HG02763 (cell line): ENCODE measurements at regions not wholly inside any gene's neighbourhood (a gene's known extent, or its start where the extent isn't known, plus 50 kb on each side); places are given as distances from the start of the nearest gene placed in this dataset.

Experiments
- ATAC-seq: cut with Tn5 transposase; IDR thresholded peaks from one replicate; pipeline ENCODE4 v1.9.1; 2021; ENCODE audit warnings: mild to moderate bottlenecking, moderate library complexity; ENCODE audit not compliant: unreplicated experiment

DNA sequence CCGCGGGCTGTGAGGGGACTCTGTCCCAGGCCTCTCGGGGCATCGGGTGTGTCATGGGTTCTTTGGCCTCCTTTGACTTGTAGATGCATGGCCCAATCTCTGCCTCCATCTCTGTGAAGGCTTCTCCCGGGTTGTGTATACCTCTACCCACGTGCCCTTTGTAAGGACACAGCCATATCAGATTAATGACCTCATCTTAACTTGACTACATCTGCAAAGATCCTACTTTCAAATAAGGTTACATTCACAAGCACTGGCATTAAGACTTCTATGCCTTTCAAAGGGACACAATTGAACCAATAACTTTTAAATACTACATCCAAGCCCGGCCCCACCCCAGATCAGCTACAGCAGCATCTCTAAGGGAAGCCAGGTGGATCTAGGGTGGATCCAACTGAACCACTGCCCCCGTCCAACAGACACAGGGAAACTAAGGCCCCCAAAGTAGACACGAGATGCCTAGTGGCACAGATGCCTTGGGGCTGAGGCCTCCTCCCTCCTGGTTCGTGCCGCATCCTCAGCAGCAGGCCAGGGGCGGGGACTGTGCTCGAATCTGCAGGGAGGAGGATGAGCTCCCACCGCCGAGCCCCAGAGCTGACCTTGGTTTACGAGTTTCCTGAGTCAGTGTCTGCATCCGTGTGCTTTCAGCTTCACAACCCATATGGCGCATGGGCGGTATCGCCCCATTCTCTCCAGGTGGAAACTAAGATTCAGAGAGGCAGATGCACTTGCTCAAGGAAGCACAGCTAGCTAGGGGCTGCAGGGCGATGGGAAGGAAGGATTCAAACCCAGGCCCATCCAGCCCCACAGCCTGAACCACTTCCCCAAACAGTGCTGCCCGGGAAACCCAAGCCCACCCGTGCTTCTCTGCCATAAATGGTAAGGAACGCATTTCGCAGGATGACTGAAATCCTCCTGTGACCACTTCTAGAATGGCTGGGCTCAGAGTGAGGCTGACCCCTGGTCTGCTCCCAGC, 353.3 kb downstream of the C16orf95 start:
- no peak for ATAC-seq

DNA sequence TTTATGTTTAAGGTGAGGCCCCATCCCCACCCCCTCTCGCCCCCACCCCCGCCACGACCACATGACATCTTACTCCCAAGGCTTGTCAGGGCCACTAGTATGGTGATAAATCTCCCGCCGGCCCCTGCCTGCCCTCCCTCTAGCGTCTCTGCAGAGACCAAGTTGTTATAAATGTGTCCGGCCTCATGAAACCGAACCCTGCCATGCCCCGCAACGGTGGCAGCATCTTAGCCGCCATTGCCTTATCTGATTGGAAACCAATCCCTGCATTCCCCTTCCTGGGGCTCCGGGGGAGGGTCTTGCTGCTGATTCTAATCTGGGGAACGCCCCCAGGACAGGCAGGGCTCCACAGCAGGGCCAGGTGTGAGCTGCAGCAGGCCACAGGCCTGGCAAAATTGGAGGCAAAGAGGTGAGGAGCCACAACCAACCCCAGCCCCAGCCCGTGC, 352.4 kb downstream of the C16orf95 start:
- ATAC-seq = no peak

DNA sequence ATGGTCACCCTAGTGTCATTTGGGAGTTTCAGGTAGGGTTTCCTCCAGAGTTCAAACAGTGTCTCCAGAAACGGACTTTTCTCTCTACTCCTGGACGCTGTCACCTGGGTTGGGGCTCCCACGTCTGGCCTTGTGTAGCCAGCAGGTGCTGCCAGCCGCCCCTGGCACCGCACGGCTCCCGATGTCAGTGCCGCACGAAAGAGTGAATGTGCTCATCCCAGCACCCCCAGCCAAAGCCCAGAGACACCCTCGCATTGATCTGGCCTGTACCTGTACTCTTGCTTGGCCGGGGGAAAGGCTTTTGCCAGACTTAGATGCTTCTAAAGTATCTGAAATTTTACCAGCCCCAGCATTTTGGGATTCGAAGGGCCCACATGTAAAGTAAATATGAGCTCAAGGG, 351.9 kb downstream of the C16orf95 start:
- ATAC-seq = no peak

DNA sequence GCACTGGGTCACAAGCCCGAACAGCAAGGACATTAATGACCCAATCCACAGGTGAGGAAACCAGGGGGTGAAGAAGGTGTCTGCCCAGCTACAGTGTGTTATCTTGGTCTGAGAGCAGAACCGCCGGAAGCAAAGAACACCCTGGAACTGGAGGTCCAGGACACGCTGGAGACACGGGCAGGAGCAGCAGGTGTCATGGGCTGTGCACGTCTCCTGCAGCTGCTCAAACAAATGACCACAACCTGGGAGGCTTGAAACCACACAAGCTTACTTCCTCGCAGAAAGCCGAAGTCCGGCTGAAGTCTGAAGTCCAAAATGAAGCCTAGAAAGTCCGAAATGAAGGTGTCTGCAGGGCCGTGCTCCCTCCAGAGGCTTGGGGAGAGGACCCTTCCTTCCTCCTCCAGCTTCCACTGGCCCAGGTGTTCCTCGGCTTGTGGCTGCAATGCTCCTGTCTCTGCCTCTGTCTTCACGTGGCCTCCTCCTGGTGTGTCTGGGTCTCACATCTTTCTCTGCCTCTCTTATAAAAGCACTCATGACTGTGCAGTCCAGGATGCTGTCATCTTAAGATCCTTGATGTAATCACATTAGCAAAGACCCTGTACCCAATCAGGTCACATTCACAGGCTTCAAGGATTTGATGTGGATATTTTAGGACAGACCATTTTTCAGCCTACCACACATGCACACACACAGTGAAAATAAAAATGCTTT, 351.2 kb downstream of the C16orf95 start:
- ATAC-seq = no peak

DNA sequence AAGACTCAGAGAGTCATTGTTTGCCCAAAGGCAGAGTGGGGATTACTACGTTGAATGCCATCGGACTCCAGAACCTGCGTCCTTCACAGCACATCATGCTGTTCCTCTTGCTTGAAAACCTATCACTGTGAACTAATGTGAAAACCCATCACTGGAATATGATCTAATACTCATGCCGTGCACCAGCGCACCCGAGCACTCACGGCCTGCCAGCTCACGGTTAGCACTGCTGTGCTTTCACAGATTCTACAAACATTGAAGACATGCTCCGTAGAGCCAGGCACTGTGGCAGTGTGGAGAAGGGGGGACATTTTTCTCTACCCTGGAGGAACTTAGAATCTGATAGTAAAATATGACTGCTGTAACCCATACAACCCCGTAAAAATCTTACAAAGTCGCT, 350.4 kb downstream of the C16orf95 start:
- ATAC-seq = no peak

DNA sequence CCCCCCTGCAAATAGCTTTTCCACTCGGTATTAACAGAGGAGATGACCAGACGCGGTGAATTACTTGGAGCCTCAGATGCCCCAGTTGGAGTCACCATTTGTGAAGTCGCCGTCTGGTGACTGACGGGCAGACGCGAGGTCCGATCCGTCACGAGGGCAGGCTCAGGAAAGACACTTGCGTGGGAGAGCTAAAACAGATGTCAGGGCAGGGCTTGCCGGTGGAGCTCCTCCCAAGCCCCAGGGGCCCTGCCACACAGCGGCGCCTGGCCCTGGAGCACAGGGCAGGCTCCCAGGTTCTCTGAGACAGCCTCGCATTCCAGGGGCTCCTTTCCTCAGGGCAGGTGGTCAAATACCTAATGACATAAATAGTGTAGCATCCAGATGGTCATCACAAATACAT, 348.3 kb downstream of the C16orf95 start:
- ATAC-seq = no peak

DNA sequence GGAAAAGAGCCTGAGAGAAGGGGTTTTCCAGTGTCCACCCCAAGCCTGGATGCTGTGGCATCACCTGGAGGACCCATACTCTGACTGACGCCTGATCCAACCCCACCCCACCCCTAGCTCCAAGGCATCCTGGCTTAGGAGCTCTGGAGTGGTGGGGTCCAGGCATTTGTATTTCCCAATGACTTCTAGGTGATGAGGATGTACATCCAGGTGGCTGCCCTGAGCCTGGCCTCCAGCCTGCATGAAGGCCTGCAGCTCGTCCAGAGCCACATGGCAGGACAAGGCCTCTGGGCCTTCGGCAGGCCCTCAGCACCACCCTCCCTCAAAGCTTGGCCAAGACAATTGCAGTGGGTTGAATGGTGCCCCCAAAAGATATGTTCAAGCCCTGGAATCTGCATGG, 347.5 kb downstream of the C16orf95 start:
- no peak for ATAC-seq

DNA sequence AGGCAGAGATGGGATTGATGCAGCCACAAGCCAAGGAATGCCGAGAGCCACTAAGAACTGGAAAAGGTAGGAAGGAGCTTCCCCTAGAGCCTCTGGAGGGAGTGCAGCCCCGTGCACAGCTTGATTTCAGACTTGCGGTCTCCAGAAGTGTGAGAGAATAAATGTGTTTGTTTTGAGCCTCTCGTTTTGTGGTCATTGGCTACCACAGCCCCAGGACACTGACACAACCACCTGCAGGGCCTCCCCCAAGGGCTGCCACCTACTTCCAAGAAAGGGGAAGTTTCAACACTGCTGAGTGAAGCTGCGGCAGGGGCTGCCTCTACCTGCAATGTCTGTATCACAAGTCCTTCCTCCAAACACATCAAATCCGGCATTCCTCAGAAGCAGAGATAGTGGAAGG, 346.9 kb downstream of the C16orf95 start:
- ATAC-seq = no peak

DNA sequence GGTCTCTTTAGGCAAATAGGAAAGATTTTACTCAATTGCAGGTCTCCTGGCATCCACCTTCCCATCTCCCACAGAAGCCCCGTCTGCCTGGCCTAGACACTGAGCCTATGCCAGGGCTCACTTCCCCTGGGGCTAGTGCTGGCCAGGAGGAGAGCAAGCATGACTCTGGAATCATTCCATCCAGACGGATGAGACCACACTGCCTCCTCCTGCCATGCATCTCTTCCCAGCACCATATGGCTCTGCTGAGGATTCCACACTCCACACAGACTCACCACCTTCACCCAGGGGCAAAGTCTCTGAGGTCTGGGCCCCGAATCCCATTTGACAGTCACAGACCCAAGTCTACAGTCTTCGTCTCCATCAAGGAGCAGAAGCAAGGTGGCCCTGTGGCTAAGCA, 346.5 kb downstream of the C16orf95 start:
- ATAC-seq = no peak

DNA sequence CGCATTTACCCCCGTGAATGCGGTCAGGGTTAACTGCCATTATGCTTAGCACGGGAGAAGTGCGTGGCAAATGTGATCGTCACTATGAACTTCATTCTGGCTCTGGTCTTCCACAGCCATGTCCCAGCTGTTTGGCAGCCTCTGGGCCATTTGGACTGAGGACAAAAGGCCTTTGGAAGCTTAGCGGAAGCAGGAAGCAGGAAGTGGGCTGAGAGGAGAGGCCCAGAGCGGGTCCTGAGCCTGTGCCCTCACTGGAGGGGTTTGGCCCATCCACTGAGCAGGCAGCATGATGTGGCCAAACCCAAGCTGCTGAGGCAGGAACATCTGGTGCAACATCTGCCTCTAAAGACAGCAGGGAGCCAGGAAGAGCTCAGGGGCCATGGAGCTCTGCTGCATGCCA, 345.9 kb downstream of the C16orf95 start:
- no peak for ATAC-seq

DNA sequence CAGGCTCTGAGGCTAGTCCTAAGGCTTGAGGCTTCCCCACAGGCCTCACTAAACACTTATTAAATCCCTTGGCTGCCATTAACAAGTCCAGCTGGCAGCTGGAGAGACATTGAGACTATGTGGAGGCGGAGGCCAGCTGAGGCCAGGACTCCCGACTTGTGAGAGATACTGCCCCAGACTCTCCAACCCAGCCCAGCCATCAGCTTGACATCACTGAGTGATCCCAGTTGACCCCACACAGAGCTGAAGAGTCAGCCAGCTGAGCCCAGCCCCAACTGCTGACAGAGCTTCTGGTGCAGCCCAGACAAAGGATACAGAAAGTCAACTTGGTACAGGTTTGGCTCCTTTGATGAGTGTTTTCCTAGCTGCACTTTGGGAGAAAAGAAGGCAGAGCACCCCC, 343.1 kb downstream of the C16orf95 start:
- no peak for ATAC-seq

DNA sequence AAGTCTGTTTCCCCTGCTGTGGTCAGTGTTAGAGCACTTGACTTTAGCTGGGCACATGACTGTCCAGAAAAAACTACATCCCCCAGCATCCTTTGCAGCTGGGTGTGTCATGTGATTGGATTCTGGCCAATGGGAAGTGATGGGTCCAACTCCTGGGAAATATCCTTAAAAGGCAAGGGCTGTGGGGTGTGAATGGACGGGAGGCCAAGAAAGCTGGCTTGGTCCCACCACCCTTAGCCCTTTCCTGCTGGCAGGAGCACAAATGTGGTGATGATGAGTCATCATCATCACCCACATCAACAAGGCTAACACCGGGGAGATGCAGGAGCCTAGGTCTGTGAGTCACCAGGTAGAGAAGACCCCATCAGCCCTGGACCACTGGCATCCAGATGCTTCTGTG, 341.7 kb downstream of the C16orf95 start:
- no peak for ATAC-seq

DNA sequence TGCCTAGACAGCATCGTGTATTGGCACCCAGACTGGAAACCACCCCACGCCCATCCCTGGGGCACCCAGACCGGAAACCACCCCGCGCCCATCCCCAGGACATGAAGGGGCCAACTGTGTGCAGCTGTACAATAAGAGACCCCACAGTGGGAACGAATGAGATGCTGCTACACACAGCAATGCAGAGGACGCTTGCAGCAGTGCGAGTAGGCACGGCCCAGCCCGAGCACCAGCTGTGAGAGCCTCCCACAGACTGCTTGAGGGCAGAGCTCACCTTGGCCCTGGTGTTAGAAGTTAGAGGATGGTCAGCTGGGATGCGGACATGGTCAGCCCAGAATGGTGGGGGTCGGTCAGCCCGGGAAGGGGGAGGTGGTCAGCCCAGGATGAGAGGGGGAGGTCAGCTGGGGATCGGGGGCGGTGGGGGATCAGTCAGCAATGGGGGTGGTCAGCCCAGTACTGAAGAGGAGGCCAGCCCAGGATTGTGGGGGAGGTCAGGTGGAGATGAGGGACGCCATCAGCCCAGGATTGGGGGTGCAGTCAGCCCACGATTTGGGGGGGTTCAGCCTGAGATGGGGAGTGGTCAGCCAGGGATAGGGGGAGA, 340.0 kb downstream of the C16orf95 start:
- ATAC-seq = no peak

DNA sequence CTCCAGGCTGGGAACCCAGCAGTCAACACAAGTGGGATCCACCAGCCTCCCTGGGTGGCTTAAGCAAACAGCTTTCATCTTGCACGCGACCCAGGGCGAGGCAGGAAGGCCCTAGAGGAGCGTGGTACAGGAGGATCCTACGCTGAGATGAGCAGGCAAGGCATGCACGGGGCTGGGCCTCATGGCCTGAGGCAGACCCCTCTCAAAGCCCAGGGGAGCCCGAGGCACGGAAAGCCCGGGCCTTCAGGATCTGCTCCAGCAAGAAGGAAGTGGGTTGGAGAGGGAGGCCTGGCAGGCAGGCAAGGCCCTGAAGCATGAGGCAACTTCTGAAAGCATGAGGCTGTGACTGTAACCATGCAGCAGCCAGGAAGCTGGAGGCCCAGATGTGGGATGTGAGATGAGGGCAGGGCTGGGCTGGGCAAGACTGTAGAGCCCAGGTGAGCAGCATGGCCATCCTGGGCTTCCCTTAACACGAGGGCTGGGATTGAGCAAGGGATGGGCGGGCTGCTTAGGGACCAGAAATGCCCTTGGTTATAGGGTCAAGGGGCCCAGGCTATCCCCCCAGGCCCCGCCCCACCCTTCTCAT, 338.7 kb downstream of the C16orf95 start:
- ATAC-seq = no peak

DNA sequence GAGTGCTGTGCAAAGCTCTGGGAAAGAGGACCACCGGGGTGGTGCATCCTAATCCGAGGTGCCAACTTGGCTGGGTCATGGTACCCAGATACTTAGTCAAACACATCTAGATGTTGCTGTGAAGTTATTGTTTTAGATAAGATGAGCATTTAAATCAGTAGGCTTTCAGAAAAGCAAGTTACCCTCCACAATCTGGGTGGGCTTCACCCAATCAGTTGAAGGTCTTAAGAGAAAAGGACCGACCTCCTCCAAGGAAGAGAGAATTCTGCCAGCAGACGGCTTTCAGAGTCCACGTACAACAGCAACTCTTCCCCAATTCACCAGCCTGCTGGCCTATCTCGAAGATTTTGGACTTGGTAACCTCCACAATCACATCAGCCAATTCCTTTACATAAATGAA, 338.1 kb downstream of the C16orf95 start:
- no peak for ATAC-seq

DNA sequence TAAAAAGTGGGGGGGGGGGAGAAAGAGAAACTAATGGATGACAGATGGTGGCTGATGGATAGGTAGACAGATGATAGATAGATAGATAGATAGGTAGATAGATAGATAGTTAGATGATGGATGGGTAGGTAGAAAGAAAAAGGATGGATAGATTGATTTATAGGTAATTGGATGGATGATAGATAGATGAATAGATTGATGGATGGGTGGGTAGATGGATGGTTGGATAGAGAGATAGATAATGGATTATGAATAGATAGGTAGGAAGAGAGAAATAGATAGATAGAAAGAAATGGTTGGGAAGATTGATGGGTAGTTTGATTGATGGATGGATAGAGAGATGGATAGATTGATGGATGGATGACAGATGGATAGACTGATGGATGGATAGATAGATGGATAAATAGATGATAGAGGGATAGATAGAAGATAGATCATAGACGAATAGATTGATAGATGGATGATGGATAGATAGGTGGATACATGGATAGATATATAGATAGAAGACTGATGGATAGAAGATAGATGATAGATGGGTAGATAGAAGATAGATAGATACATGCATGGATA, 337.1 kb downstream of the C16orf95 start:
- ATAC-seq = no peak

DNA sequence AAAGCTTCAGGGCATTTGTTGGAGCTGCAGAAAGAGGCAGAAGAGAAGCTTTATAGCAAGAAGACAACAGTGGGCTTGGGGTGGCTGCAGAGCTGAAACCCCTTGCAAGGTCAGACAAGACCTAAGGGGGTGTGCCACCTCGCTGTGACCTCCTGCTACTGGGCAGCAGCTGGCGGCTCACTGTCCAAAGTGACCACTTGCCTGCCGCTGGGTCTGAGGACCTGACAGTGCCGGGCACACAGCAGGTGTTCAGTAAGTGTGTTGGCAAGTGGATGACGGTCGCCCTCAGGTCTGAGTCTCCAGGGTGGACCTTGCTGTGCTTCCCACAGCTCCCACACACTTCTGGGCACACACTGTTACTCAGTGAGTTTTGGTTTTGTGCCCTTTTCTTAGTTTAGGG, 336.5 kb downstream of the C16orf95 start:
- no peak for ATAC-seq

DNA sequence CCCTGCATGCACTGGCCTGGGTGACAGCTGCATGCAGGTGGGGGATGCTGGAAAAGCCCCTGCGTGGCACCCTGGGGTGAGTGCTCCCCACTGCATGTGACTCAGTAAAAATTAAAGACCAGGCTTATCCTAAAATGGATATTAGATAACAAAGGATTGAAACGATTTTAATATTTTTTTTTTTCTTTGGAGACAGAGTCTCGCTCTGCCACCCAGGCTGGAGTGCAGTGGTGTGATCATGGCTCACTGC, 334.9 kb downstream of the C16orf95 start:
- no peak for ATAC-seq

DNA sequence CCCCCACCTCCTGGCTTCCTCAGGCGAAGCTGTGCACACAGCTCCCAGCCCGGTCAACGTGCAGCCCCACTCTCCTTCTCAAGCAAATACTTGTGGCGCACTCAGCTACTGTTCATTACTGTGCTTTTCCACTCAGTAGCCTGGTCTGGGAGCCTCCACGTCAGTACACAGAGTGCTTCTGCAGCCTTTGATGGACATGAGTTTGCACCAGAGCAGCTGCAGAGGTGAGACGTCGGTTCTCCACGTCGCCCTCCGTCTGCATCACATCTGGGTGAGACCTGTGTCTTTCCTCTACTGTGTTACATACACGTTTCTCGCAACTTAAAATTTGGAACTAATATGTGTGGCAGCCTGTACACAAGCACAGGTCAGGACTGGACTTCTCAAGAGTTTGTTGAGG, 334.3 kb downstream of the C16orf95 start:
- no peak for ATAC-seq

DNA sequence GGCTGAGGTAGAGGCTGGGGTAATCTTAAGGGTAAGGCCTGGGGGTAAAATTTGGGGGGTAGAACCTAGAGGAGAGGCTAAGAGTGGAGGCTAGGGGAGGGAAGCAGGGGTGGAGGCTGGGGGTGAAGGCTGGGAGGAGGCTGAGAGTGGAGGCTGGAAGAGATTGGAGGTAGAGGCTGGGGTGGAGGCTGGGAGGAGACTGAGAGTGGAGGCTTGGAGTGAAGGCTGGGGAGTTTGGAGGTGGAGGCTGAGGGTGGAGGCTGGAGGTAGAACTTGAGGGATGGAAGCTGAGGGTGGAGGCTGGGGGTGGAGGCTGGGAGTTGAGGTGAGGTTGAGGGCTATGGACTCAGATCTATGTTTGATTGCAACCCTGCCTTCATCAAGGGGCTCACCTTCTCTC, 333.6 kb downstream of the C16orf95 start:
- no peak for ATAC-seq

DNA sequence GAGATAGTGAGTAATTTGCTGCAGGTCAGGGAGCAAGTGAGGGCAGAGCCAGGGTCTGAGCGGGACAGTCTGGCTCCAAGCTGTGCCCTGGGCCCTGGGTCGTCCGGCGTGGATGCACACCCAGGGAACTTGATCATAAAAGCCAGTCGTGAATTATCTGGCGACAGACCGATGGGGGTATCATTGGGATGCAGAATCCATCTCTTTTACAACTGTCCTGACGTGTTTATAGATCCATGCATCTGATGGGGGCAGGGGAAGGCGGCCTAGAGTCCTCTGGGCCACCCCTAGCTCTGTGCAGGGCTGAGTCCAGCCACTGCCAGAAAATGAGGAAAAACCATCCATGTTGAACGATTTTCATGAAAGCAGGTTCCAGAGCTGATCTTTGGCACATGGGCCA, 332.8 kb downstream of the C16orf95 start:
- no peak for ATAC-seq
